ENCODE measurements at regions not wholly inside any gene's neighbourhood (a gene's known extent, or its start where the extent isn't known, plus 50 kb on each side); places are given as distances from the start of the nearest gene placed in this dataset.

DNA sequence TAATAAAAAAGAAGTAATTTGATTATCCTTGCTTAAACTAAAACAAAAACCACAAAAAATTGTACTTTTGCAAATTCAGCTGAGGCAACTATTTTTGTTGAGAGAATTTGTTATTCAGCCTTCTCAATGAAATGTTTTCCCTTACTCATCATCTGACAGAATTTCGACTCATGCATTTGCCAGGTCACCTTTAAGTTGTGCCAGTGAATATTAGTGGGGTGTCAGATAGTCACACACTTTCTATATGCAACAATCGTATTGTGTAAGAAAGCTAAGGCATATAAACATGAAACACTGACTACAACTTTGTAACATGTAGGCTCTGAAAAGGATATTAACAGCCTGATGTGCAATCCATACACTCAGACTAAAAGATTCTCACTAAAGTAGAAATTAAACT lies 1653.1 kb upstream of the SLC39A10 start:
- Mint-ChIP-seq H3K4me1 (no peaks in the 10 kb centered on the region), H3K27ac (no peak overlapping the region), H3K4me3 (no peak overlapping the region), H3K36me3 (no peaks in the 10 kb centered on the region), H3K27me3 (ENCODE audit: low read depth in 3 of 3) (peaks cover 0 to 4% (median 0%) of the 10 kb centered on the region in 3 donors), H3K9me3 (peaks cover 0 to 15% (median 7%) of the 10 kb centered on the region in 7 donors)
- H4K20me1 ChIP-seq (ENCODE audit: insufficient read depth, low read length): no peaks in the 10 kb centered on the region
- intact Hi-C loops (cut with micrococcal nuclease): no loop called here
- H3K79me2 ChIP-seq (ENCODE audit: insufficient read depth, low read length): no peaks in the 10 kb centered on the region
- TF ChIP-seq, protein P1, sequence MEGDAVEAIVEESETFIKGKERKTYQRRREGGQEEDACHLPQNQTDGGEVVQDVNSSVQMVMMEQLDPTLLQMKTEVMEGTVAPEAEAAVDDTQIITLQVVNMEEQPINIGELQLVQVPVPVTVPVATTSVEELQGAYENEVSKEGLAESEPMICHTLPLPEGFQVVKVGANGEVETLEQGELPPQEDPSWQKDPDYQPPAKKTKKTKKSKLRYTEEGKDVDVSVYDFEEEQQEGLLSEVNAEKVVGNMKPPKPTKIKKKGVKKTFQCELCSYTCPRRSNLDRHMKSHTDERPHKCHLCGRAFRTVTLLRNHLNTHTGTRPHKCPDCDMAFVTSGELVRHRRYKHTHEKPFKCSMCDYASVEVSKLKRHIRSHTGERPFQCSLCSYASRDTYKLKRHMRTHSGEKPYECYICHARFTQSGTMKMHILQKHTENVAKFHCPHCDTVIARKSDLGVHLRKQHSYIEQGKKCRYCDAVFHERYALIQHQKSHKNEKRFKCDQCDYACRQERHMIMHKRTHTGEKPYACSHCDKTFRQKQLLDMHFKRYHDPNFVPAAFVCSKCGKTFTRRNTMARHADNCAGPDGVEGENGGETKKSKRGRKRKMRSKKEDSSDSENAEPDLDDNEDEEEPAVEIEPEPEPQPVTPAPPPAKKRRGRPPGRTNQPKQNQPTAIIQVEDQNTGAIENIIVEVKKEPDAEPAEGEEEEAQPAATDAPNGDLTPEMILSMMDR (IDR thresholded peaks at IDR 0.05): no peak
- H3K9ac ChIP-seq (ENCODE audit: insufficient read depth, low read length, poor library complexity, severe bottlenecking): no peak overlapping the region
- H3K27ac ChIP-seq (ENCODE audit: low read depth in 1 of 2, low read length in 2 of 2): no peak overlapping the region
- H3K4me2 ChIP-seq (replicated peaks; ENCODE audit: extremely low read depth, low read length, poor library complexity, severe bottlenecking): no peak overlapping the region
- H3K36me3 ChIP-seq (replicated peaks in 1 of 2; ENCODE audit: control insufficient read depth in 1 of 2, insufficient read depth in 2 of 2, low read length in 2 of 2): no peaks in the 10 kb centered on the region
- H3K9me3 ChIP-seq (replicated peaks in 1 of 2; ENCODE audit: control insufficient read depth in 1 of 2, insufficient read depth in 1 of 2, low read length in 2 of 2): peaks cover 13% of the 10 kb centered on the region in 2 donors
- H3K4me3 ChIP-seq (replicated peaks in 1 of 3; ENCODE audit: low read depth in 2 of 3, low read length in 3 of 3): no peak overlapping the region
- no peaks in the 10 kb centered on the region for H3K4me1 ChIP-seq (ENCODE audit: control insufficient read depth in 1 of 2, insufficient read depth in 2 of 2, low read length in 2 of 2)
- no peak for DNase-seq
- H3K27me3 ChIP-seq (ENCODE audit: control insufficient read depth in 2 of 2, insufficient read depth in 2 of 2, low read length in 2 of 2): no peaks in the 10 kb centered on the region
- no CpG with 5 or more reads among the region's 2 CpGs for WGBS (ENCODE audit: insufficient coverage)
- H2AFZ ChIP-seq (ENCODE audit: insufficient read depth, low read depth, low read length, poor library complexity, severe bottlenecking): no peak overlapping the region

DNA sequence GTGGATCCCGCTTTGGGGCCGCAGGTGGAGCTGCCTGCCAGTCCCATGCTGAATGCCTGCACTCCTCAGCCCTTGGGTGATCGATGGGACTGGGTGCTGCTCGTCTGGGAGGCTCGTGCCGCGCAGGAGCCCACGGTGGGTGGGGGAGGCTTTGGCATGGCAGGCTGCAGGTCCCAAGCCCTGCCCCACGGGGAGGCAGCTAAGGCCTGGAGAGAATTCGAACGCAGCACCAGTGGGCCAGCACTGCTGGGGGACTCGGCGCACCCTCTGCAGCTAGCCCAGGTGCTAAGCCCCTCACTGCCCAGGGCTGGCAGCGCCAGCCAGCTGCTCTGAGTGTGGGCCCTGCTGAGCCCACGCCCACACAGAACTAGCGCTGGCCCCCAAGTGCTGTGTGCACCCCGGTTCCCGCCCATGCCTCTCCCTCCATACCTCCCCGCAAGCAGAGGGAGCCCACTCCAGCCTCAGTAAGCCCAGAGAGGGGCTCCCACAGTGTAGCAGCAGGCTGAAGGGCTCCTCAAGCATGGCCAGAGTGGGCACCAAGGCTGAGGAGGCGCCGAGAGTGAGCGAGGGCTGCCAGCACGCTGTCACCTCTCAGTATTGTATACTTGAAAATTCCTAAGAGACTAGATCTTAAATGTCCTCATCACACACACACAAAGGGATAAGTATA lies 1654.2 kb upstream of the SLC39A10 start:
- Histone ChIP-seq H4K20me1 (ENCODE audit: insufficient read depth, low read length) (no peaks in the 10 kb centered on the region), H3K27me3 (ENCODE audit: control insufficient read depth in 2 of 2, insufficient read depth in 2 of 2, low read length in 2 of 2) (no peaks in the 10 kb centered on the region), H2AFZ (ENCODE audit: insufficient read depth, low read depth, low read length, poor library complexity, severe bottlenecking) (no peak overlapping the region), H3K4me1 (ENCODE audit: control insufficient read depth in 1 of 2, insufficient read depth in 2 of 2, low read length in 2 of 2) (no peaks in the 10 kb centered on the region), H3K4me2 (replicated peaks; ENCODE audit: extremely low read depth, low read length, poor library complexity, severe bottlenecking) (no peak overlapping the region), H3K79me2 (ENCODE audit: insufficient read depth, low read length) (no peaks in the 10 kb centered on the region), H3K9me3 (replicated peaks in 1 of 2; ENCODE audit: control insufficient read depth in 1 of 2, insufficient read depth in 1 of 2, low read length in 2 of 2) (peaks cover 8 to 9% of the 10 kb centered on the region in 2 donors), H3K4me3 (replicated peaks in 1 of 3; ENCODE audit: low read depth in 2 of 3, low read length in 3 of 3) (no peak overlapping the region), H3K36me3 (replicated peaks in 1 of 2; ENCODE audit: control insufficient read depth in 1 of 2, insufficient read depth in 2 of 2, low read length in 2 of 2) (no peaks in the 10 kb centered on the region), H3K9ac (ENCODE audit: insufficient read depth, low read length, poor library complexity, severe bottlenecking) (no peak overlapping the region), H3K27ac (ENCODE audit: low read depth in 1 of 2, low read length in 2 of 2) (no peak overlapping the region)
- H3K36me3 Mint-ChIP-seq: no peaks in the 10 kb centered on the region
- WGBS (ENCODE audit: insufficient coverage): 83% methylated on average over 12 of the region's 23 CpGs
- peaks cover 0 to 11% (median 7%) of the 10 kb centered on the region in 7 donors for H3K9me3 Mint-ChIP-seq
- no peak overlapping the region for H3K4me3 Mint-ChIP-seq
- H3K4me1 Mint-ChIP-seq: no peaks in the 10 kb centered on the region
- TF ChIP-seq, protein P1 (IDR thresholded peaks at IDR 0.05): no peak
- no peak for DNase-seq
- peaks cover 0 to 4% (median 0%) of the 10 kb centered on the region in 3 donors for H3K27me3 Mint-ChIP-seq (ENCODE audit: low read depth in 3 of 3)
- H3K27ac Mint-ChIP-seq: no peak overlapping the region
- intact Hi-C loops (cut with micrococcal nuclease): no loop called here

All from CD14-positive monocyte (primary cell).